Endothelial cell of umbilical vein (primary cell): ENCODE measurements at regions not wholly inside any gene's neighbourhood (a gene's known extent, or its start where the extent isn't known, plus 50 kb on each side); places are given as distances from the start of the nearest gene placed in this dataset.

ENCODE experiments used
- BruUV-seq: library from RNA; stranded (reverse); fragments of 400-500 nt; replicated peaks from 2 replicates; lab custom pipeline; 2021; lab: Mats Ljungman, UMichigan
- CTCF ChIA-PET: fragments of 300-600, 350-600 bp; sonication (Branson Sonifier 250); formaldehyde crosslinking; loops from one replicate; lab custom pipeline; 2021; ENCODE audit warnings: antibody characterized with exemption, inconsistent platforms; lab: Charles Lee
- POLR2A ChIA-PET: fragments of 300-600, 350-600 bp; sonication (Branson Sonifier 250); formaldehyde crosslinking; loops from one replicate; lab custom pipeline; 2021; ENCODE audit warnings: antibody characterized with exemption, inconsistent platforms; lab: Charles Lee
- DNase-seq: peaks from one replicate; pipeline ENCODE4 v3.0.0-alpha.2; 2011; ENCODE audit warnings: low read depth, low spot score
- FAIRE-seq: peaks from 2 replicates; lab custom pipeline; 2011; peaks lifted over from hg19 to GRCh38; lab: Jason Lieb, UNC
- H2AFZ ChIP-seq: 2 replicates; pipeline ENCODE4 v1.6.0; 2012; ENCODE audit warnings: low read depth, low read length, control low read depth, inconsistent platforms
- H3K27ac ChIP-seq: 2 replicates; pipeline ENCODE4 v1.5.1; 2011; ENCODE audit warnings: low read depth, mild to moderate bottlenecking, control low read depth, low read length, moderate library complexity; ENCODE audit not compliant: insufficient read depth
- H3K27me3 ChIP-seq, 2 experiments: 2 replicates each; pipeline versions ENCODE4 v1.6.0 to v1.6.1; 2011; ENCODE audit warnings: low read length in 2 of 2, mixed read lengths in 1 of 2; ENCODE audit not compliant: control insufficient read depth in 2 of 2, insufficient read depth in 2 of 2
- H3K36me3 ChIP-seq, 2 experiments: 2 replicates in 1 of 2; 3 replicates in 1 of 2; pipeline ENCODE4 v1.5.1; 2011; ENCODE audit warnings: low read length in 2 of 2, mild to moderate bottlenecking in 1 of 2, moderate library complexity in 1 of 2; ENCODE audit not compliant: control insufficient read depth in 2 of 2, insufficient read depth in 2 of 2; ENCODE audit errors: extremely low read depth in 1 of 2
- H3K4me1 ChIP-seq: 3 replicates; pipeline ENCODE4 v1.5.1; 2011; ENCODE audit warnings: mild to moderate bottlenecking, low read length; ENCODE audit not compliant: control insufficient read depth, insufficient read depth; ENCODE audit errors: extremely low read depth
- H3K4me2 ChIP-seq: 2 replicates; pipeline ENCODE4 v1.6.1; 2011; ENCODE audit warnings: low read length, control low read depth, mixed read lengths; ENCODE audit not compliant: insufficient read depth
- H3K4me3 ChIP-seq, 3 experiments: fragments of 200-600 bp in 1 of 3; sonication (generic), shearing (Covaris generic) in 1 of 3; replicated peaks in 1 of 3; 2 replicates each; pipeline ENCODE4 v1.5.1; 2011 to 2016; ENCODE audit warnings: control low read depth in 3 of 3, low read length in 3 of 3, mild to moderate bottlenecking in 2 of 3, inconsistent platforms in 1 of 3, low read depth in 1 of 3, moderate library complexity in 1 of 3; ENCODE audit not compliant: insufficient read depth in 1 of 3
- H3K79me2 ChIP-seq: 2 replicates; pipeline ENCODE4 v1.6.0; 2012; ENCODE audit warnings: low read length, inconsistent platforms; ENCODE audit not compliant: control insufficient read depth, insufficient read depth
- H3K9ac ChIP-seq: replicated peaks from 2 replicates; pipeline ENCODE3; 2011; ENCODE audit warnings: low read length, control low read depth; ENCODE audit not compliant: insufficient read depth; ENCODE audit errors: extremely low read depth
- H3K9me1 ChIP-seq: replicated peaks from 3 replicates; pipeline ENCODE4 v1.6.0; 2011; ENCODE audit warnings: mild to moderate bottlenecking, low read length; ENCODE audit not compliant: control insufficient read depth, insufficient read depth; ENCODE audit errors: extremely low read depth
- H3K9me3 ChIP-seq: replicated peaks from 2 replicates; pipeline ENCODE4 v1.5.1; 2012; ENCODE audit warnings: low read length, inconsistent platforms; ENCODE audit not compliant: control insufficient read depth, insufficient read depth
- H4K20me1 ChIP-seq: replicated peaks from 2 replicates; pipeline ENCODE3; 2011; ENCODE audit warnings: mild to moderate bottlenecking, low read length; ENCODE audit not compliant: control insufficient read depth, insufficient read depth; ENCODE audit errors: extremely low read depth
- CTCF ChIP-seq, 2 donors: IDR thresholded peaks; 1 replicate in 1 of 2; 2 replicates in 1 of 2; pipeline ENCODE4 v1.5.1; 2011; ENCODE audit warnings: low read length in 2 of 2, mild to moderate bottlenecking in 2 of 2, moderate library complexity in 2 of 2, control low read depth in 1 of 2, inconsistent platforms in 1 of 2, low read depth in 1 of 2; ENCODE audit not compliant: insufficient read depth in 1 of 2; ENCODE audit errors: extremely low read depth in 1 of 2
- EZH2 ChIP-seq: IDR thresholded peaks from 2 replicates; pipeline ENCODE4 v1.6.1; 2012; ENCODE audit warnings: borderline replicate concordance, low read depth, mild to moderate bottlenecking, moderate library complexity, low read length, inconsistent platforms; ENCODE audit not compliant: severe bottlenecking
- GATA2 ChIP-seq: IDR thresholded peaks from 2 replicates; pipeline ENCODE4 v1.7.0; 2011; ENCODE audit warnings: low read depth, mild to moderate bottlenecking, moderate library complexity, mixed read lengths, low read length; ENCODE audit not compliant: insufficient read length, insufficient read depth
- JUN ChIP-seq: IDR thresholded peaks from 2 replicates; pipeline ENCODE4 v1.6.1; 2011; ENCODE audit warnings: borderline replicate concordance, low read depth; ENCODE audit not compliant: insufficient read length, insufficient read depth
- MYC ChIP-seq: IDR thresholded peaks from one replicate; pipeline ENCODE4 v1.6.1; 2011; ENCODE audit warnings: mild to moderate bottlenecking, low read depth, low read length
- POLR2A ChIP-seq: IDR thresholded peaks from 2 replicates; pipeline ENCODE4 v1.6.1; 2012; ENCODE audit warnings: low read depth, mild to moderate bottlenecking, control low read depth, low read length
- POLR2AphosphoS5 ChIP-seq: IDR thresholded peaks from 2 replicates; pipeline ENCODE4 v1.6.1; 2012; ENCODE audit warnings: low read depth, mild to moderate bottlenecking, control low read depth, low read length, moderate library complexity; ENCODE audit not compliant: insufficient read depth
- dilution Hi-C: fragments of 300-500 bp; cut with MboI; formaldehyde crosslinking; loops from one replicate; pipeline ENCODE4 v1.15.0; 2019; ENCODE audit warnings: low sequenced_read_pairs; ENCODE audit not compliant: extremely low pct_ligation_motif_present
- intact Hi-C: fragments of 100-400 bp; cut with micrococcal nuclease; formaldehyde crosslinking; loops from one replicate; pipeline ENCODE4 v1.10.0; 2022

GRCh38 chr5:161047024-161047423 lies 195.0 kb upstream of the ATP10B start:
- H2AFZ ChIP-seq = no peak overlapping the region
- H3K36me3 ChIP-seq = no peaks in the 10 kb centered on the region
- H3K4me2 ChIP-seq = no peak overlapping the region
- H3K4me1 ChIP-seq = no peaks in the 10 kb centered on the region
- H3K4me3 ChIP-seq = no peak overlapping the region
- POLR2A ChIA-PET = no interaction called here
- intact Hi-C loops (no loop called here), dilution Hi-C loops (no loop called here)
- no peaks in the 10 kb centered on the region for H4K20me1 ChIP-seq
- no peak for TF ChIP-seq JUN
- no peak for TF ChIP-seq EZH2
- no peak for TF ChIP-seq POLR2AphosphoS5
- TF ChIP-seq CTCF (IDR thresholded peaks at IDR 0.05; ENCODE audit: extremely low read depth in 1 of 2, insufficient read depth in 1 of 2, low read depth in 1 of 2, low read length in 2 of 2) = no peak
- TF ChIP-seq POLR2A = no peak
- no peak for TF ChIP-seq GATA2
- no peak for TF ChIP-seq MYC
- CTCF ChIA-PET = no interaction called here
- no peak for DNase-seq
- H3K9me1 ChIP-seq = no peaks in the 10 kb centered on the region
- H3K9me3 ChIP-seq = peaks cover 1% of the 10 kb centered on the region
- H3K27ac ChIP-seq = no peak overlapping the region
- H3K27me3 ChIP-seq = no peaks in the 10 kb centered on the region
- H3K79me2 ChIP-seq = no peaks in the 10 kb centered on the region
- no TSS peak for BruUV-seq
- no peak for FAIRE-seq
- no peak overlapping the region for H3K9ac ChIP-seq

GRCh38 chr5:161042862-161043261 lies 190.9 kb upstream of the ATP10B start:
- Histone ChIP-seq H2AFZ (no peak overlapping the region), H3K9me3 (peaks cover 2% of the 10 kb centered on the region), H3K9me1 (no peaks in the 10 kb centered on the region), H3K27ac (no peak overlapping the region), H3K9ac (no peak overlapping the region), H3K4me2 (no peak overlapping the region), H3K4me1 (no peaks in the 10 kb centered on the region), H4K20me1 (no peaks in the 10 kb centered on the region), H3K79me2 (no peaks in the 10 kb centered on the region), H3K27me3 (no peaks in the 10 kb centered on the region), H3K36me3 (no peaks in the 10 kb centered on the region), H3K4me3 (no peak overlapping the region)
- no peak for DNase-seq
- FAIRE-seq = no peak
- intact Hi-C loops = no loop called here
- dilution Hi-C loops = no loop called here
- ChIA-PET CTCF (no interaction called here), POLR2A (no interaction called here)
- no peak for TF ChIP-seq CTCF (IDR thresholded peaks at IDR 0.05; ENCODE audit: extremely low read depth in 1 of 2, insufficient read depth in 1 of 2, low read depth in 1 of 2, low read length in 2 of 2)
- BruUV-seq = no TSS peak
